SK-N-SH treated with all-trans-retinoic acid at 6 μM for 48 hours (cell line): ENCODE measurements at regions not wholly inside any gene's neighbourhood (a gene's known extent, or its start where the extent isn't known, plus 50 kb on each side); places are given as distances from the start of the nearest gene placed in this dataset.

Experiments used
- RARB ChIP-seq: fragments of 250-450 bp; sonication (Bioruptor Pico); IDR thresholded peaks from 2 replicates; pipeline ENCODE4 v1.8.0; 2021; ENCODE audit warnings: mild to moderate bottlenecking, moderate library complexity
- TCF4 ChIP-seq: fragments of 250-450 bp; sonication (Bioruptor Pico); IDR thresholded peaks from 2 replicates; pipeline ENCODE4 v1.8.0; 2021; ENCODE audit warnings: mild to moderate bottlenecking, moderate library complexity, borderline replicate concordance
- TF ChIP-seq, protein P1 (sequence below): fragments of 250-450 bp; sonication (Bioruptor Pico); IDR thresholded peaks from 2 replicates; pipeline ENCODE4 v1.5.1; 2020; ENCODE audit warnings: low read depth, mild to moderate bottlenecking, moderate library complexity
- TF ChIP-seq, protein P2 (sequence below): fragments of 250-450 bp; sonication (Bioruptor Pico); IDR thresholded peaks from 2 replicates; pipeline ENCODE4 v1.8.0; 2020; ENCODE audit warnings: mild to moderate bottlenecking, moderate library complexity, borderline replicate concordance

DNA sequence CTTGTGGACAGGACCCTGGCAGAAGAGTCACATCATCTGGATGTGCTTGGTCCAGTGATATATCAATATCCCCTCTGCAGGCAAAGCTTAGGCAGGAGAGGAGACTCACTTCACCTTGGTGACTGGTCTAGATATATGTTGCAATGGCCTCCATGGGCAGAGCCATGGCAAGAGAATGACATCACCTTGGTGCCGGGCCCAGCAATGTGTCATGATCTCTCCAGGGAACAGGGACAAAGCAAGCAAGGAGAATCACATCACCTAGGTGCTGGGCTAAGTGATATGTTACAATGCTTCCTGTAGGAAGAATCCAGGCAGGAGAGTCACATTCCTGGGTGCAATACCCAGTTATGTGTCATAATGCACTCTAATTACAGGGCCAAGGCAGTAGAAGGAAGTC lies 2106.2 kb downstream of the TP53TG3F start:
- TF ChIP-seq TCF4 (CRISPR knock-in tag), result no peak
- TF ChIP-seq RARB (CRISPR knock-in tag), result no peak
- TF ChIP-seq, protein P1, sequence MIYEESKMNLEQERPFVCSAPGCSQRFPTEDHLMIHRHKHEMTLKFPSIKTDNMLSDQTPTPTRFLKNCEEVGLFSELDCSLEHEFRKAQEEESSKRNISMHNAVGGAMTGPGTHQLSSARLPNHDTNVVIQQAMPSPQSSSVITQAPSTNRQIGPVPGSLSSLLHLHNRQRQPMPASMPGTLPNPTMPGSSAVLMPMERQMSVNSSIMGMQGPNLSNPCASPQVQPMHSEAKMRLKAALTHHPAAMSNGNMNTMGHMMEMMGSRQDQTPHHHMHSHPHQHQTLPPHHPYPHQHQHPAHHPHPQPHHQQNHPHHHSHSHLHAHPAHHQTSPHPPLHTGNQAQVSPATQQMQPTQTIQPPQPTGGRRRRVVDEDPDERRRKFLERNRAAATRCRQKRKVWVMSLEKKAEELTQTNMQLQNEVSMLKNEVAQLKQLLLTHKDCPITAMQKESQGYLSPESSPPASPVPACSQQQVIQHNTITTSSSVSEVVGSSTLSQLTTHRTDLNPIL (CRISPR knock-in tag), result no peak
- TF ChIP-seq, protein P2, sequence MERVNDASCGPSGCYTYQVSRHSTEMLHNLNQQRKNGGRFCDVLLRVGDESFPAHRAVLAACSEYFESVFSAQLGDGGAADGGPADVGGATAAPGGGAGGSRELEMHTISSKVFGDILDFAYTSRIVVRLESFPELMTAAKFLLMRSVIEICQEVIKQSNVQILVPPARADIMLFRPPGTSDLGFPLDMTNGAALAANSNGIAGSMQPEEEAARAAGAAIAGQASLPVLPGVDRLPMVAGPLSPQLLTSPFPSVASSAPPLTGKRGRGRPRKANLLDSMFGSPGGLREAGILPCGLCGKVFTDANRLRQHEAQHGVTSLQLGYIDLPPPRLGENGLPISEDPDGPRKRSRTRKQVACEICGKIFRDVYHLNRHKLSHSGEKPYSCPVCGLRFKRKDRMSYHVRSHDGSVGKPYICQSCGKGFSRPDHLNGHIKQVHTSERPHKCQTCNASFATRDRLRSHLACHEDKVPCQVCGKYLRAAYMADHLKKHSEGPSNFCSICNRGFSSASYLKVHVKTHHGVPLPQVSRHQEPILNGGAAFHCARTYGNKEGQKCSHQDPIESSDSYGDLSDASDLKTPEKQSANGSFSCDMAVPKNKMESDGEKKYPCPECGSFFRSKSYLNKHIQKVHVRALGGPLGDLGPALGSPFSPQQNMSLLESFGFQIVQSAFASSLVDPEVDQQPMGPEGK (CRISPR knock-in tag), result no peak
